HG03469 (cell line): ENCODE measurements at regions not wholly inside any gene's neighbourhood (a gene's known extent, or its start where the extent isn't known, plus 50 kb on each side); places are given as distances from the start of the nearest gene placed in this dataset.
"Not testable (repeated sequence)": the region's sequence is repeated elsewhere in the genome, so short reads cannot be mapped to it uniquely, and the experiment has no call there.

Experiments
- ATAC-seq: cut with Tn5 transposase; IDR thresholded peaks from one replicate; pipeline ENCODE4 v1.9.1; 2021; ENCODE audit warnings: mild to moderate bottlenecking, moderate library complexity, moderate number of reproducible peaks; ENCODE audit not compliant: unreplicated experiment

- not testable (repeated sequence) for ATAC-seq
These were observed 257.0 kb upstream of the OSR1 start for GRCh38 chr2:19615402-19615801.

GRCh38 chr2:19614066-19614465 lies 255.6 kb upstream of the OSR1 start:
- no peak for ATAC-seq

- no peak for ATAC-seq
These were observed 253.3 kb upstream of the OSR1 start for GRCh38 chr2:19611491-19612332.

GRCh38 chr2:19609266-19609665 lies 250.8 kb upstream of the OSR1 start:
- ATAC-seq = no peak

- ATAC-seq = no peak
These were observed 249.7 kb upstream of the OSR1 start for GRCh38 chr2:19607931-19608771.

GRCh38 chr2:19607400-19607799 lies 249.0 kb upstream of the OSR1 start:
- no peak for ATAC-seq

- no peak for ATAC-seq
These were observed 242.6 kb upstream of the OSR1 start for GRCh38 chr2:19600982-19601381.

GRCh38 chr2:19600506-19600905 lies 242.1 kb upstream of the OSR1 start:
- no peak for ATAC-seq

GRCh38 chr2:19598971-19599370 lies 240.5 kb upstream of the OSR1 start:
- ATAC-seq = no peak

GRCh38 chr2:19592197-19592596 lies 233.8 kb upstream of the OSR1 start:
- no peak for ATAC-seq

- no peak for ATAC-seq
These were observed 231.4 kb upstream of the OSR1 start for GRCh38 chr2:19589791-19590190.

- no peak for ATAC-seq
These were observed 222.4 kb upstream of the OSR1 start for GRCh38 chr2:19580830-19581229.

- ATAC-seq = no peak
These were observed 221.8 kb upstream of the OSR1 start for GRCh38 chr2:19580264-19580663.

- ATAC-seq = no peak
These were observed 221.0 kb upstream of the OSR1 start for GRCh38 chr2:19579461-19579860.

GRCh38 chr2:19577723-19578122 lies 219.3 kb upstream of the OSR1 start:
- ATAC-seq = no peak

- ATAC-seq = no peak
These were observed 218.0 kb upstream of the OSR1 start for GRCh38 chr2:19576411-19576810.

- no peak for ATAC-seq
These were observed 217.2 kb upstream of the OSR1 start for GRCh38 chr2:19575641-19576040.

GRCh38 chr2:19574778-19575260 lies 216.4 kb upstream of the OSR1 start:
- ATAC-seq = no peak

- ATAC-seq = no peak
These were observed 215.4 kb upstream of the OSR1 start for GRCh38 chr2:19573784-19574183.

- ATAC-seq = no peak
These were observed 213.3 kb upstream of the OSR1 start for GRCh38 chr2:19571773-19572172.

GRCh38 chr2:19569300-19569791 lies 210.9 kb upstream of the OSR1 start:
- no peak for ATAC-seq

GRCh38 chr2:19568809-19569208 lies 210.4 kb upstream of the OSR1 start:
- no peak for ATAC-seq
